Transverse colon (tissue), 4 donors: ENCODE measurements at regions not wholly inside any gene's neighbourhood (a gene's known extent, or its start where the extent isn't known, plus 50 kb on each side); places are given as distances from the start of the nearest gene placed in this dataset.

Experiments
- DNase-seq: peaks from one replicate; pipeline ENCODE4 v3.0.0-alpha.2; 2019
- H3K27ac ChIP-seq, 4 donors: fragments of 200-600 bp; sonication (generic); 2 replicates each; pipeline ENCODE4 v1.5.1; 2016 to 2018; ENCODE audit warnings: inconsistent platforms in 4 of 4
- H3K27me3 ChIP-seq: fragments of 200-600 bp; sonication (generic); 2 replicates; pipeline ENCODE4 v1.5.1; 2017; ENCODE audit warnings: inconsistent platforms
- H3K36me3 ChIP-seq, 4 donors: fragments of 200-600 bp; sonication (generic); 2 replicates each; pipeline ENCODE4 v1.5.1; 2017 to 2019; ENCODE audit warnings: inconsistent platforms in 4 of 4
- H3K4me1 ChIP-seq, 4 donors: fragments of 200-600 bp; sonication (generic); 2 replicates each; pipeline ENCODE4 v1.5.1; 2017 to 2020; ENCODE audit warnings: inconsistent platforms in 4 of 4
- H3K4me3 ChIP-seq, 4 donors: fragments of 200-600 bp; sonication (generic); 1 replicate in 1 of 4; 2 replicates in 3 of 4; pipeline versions ENCODE4 v1.5.1 to v1.6.1; 2017 to 2019; ENCODE audit warnings: inconsistent platforms in 4 of 4
- H3K9me3 ChIP-seq, 2 donors: fragments of 200-600 bp; sonication (generic); 2 replicates each; pipeline ENCODE4 v1.5.1; 2017 to 2019; ENCODE audit warnings: inconsistent platforms in 2 of 2
- EP300 ChIP-seq: sonication (generic); formaldehyde crosslinking; IDR thresholded peaks from one replicate; pipeline ENCODE4 v1.6.1; 2017; ENCODE audit warnings: antibody characterized with exemption, low read depth
- POLR2A ChIP-seq: fragments of 450-650 bp; IDR thresholded peaks from one replicate; pipeline ENCODE4 v1.6.1; 2016; ENCODE audit warnings: antibody characterized with exemption, mild to moderate bottlenecking, moderate library complexity
- POLR2AphosphoS5 ChIP-seq, 3 donors: sonication (generic); formaldehyde crosslinking; IDR thresholded peaks; one replicate each; pipeline ENCODE4 v1.6.1; 2016; ENCODE audit warnings: antibody characterized with exemption in 3 of 3
- WGBS, 2 donors: methylation state at CpG; one replicate each; pipeline ENCODE4 v1.1.5; 2018; ENCODE audit warnings: low coverage in 1 of 2; 5-methylcytosine and 5-hydroxymethylcytosine counted together
- in situ Hi-C, 4 donors: fragments of 200-750 bp; cut with MboI; loops; one replicate each; pipeline versions ENCODE4 v1.15.0 to v1.15.1; 2017; ENCODE audit warnings: low sequenced_read_pairs in 3 of 4, low pct_ligation_motif_present in 1 of 4, low pct_unique_long_range_greater_than_20kb in 1 of 4
- intact Hi-C: fragments of 100-400 bp; cut with DNase I; formaldehyde crosslinking; loops from one replicate; pipeline ENCODE4 v1.15.1; 2023; ENCODE audit warnings: low total_unique reads
- TF ChIP-seq, protein P1 (sequence below), 5 experiments: fragments of 200-600 bp in 3 of 5; fragments of 450-650 bp in 2 of 5; sonication (generic) in 3 of 5; IDR thresholded peaks; 1 replicate in 2 of 5; 2 replicates in 3 of 5; pipeline ENCODE4 v1.5.1; 2016 to 2017; ENCODE audit warnings: antibody characterized with exemption in 5 of 5, inconsistent platforms in 3 of 5, mild to moderate bottlenecking in 2 of 5, moderate library complexity in 1 of 5

- intact Hi-C loops (no loop called here), in situ Hi-C loops (no loop called here)
- DNase-seq = no peak
- TF ChIP-seq POLR2A (no peak), EP300 (no peak)
- TF ChIP-seq, protein P1, sequence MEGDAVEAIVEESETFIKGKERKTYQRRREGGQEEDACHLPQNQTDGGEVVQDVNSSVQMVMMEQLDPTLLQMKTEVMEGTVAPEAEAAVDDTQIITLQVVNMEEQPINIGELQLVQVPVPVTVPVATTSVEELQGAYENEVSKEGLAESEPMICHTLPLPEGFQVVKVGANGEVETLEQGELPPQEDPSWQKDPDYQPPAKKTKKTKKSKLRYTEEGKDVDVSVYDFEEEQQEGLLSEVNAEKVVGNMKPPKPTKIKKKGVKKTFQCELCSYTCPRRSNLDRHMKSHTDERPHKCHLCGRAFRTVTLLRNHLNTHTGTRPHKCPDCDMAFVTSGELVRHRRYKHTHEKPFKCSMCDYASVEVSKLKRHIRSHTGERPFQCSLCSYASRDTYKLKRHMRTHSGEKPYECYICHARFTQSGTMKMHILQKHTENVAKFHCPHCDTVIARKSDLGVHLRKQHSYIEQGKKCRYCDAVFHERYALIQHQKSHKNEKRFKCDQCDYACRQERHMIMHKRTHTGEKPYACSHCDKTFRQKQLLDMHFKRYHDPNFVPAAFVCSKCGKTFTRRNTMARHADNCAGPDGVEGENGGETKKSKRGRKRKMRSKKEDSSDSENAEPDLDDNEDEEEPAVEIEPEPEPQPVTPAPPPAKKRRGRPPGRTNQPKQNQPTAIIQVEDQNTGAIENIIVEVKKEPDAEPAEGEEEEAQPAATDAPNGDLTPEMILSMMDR (IDR thresholded peaks at IDR 0.05) = no peak
- H3K36me3 ChIP-seq = no peaks in the 10 kb centered on the region
- H3K9me3 ChIP-seq = peaks cover 0 to 7% of the 10 kb centered on the region in 2 donors
- WGBS, 2 donors = 58 to 65% methylated on average over 2 of the region's 2 CpGs
- H3K27ac ChIP-seq = no peak overlapping the region
- H3K4me3 ChIP-seq = no peak overlapping the region
- H3K4me1 ChIP-seq = no peaks in the 10 kb centered on the region
- no peaks in the 10 kb centered on the region for H3K27me3 ChIP-seq
These were observed 125.6 kb downstream of the SLC5A7 start for GRCh38 chr2:108111936-108112335.

DNA sequence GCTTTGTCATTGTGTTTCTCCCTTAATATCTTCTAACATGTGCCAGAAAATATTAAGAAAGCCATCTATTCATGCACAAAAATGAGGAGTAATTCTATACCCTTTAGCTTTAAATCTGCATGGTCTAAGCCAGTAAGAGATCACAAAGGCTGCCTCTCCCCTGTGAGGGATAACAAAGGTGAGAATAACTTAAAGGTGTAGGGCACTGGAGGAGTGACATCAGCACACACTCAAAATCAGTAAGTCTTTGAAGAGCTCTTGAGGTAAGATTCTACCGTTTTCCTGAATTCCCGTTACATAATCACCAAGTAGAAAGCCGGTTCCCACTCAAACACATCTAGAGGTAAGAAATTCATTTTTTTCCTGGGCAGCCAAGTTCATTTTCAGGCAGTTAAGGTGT is 123.9 kb upstream of the SULT1C3 start:
- TF ChIP-seq POLR2A (no peak), EP300 (no peak), POLR2AphosphoS5 (IDR thresholded peaks at IDR 0.05) (no peak)
- TF ChIP-seq, protein P1 (IDR thresholded peaks at IDR 0.05) = no peak
- in situ Hi-C loops (no loop called here), intact Hi-C loops (no loop called here)
- Histone ChIP-seq H3K27me3 (no peaks in the 10 kb centered on the region), H3K4me3 (no peak overlapping the region), H3K4me1 (no peaks in the 10 kb centered on the region), H3K9me3 (peaks cover 0 to 3% of the 10 kb centered on the region in 2 donors), H3K27ac (no peak overlapping the region), H3K36me3 (no peaks in the 10 kb centered on the region)
- DNase-seq = no peak
- 80 to 94% methylated on average over 1 to 3 of the region's 3 CpGs for WGBS, 2 donors

DNA sequence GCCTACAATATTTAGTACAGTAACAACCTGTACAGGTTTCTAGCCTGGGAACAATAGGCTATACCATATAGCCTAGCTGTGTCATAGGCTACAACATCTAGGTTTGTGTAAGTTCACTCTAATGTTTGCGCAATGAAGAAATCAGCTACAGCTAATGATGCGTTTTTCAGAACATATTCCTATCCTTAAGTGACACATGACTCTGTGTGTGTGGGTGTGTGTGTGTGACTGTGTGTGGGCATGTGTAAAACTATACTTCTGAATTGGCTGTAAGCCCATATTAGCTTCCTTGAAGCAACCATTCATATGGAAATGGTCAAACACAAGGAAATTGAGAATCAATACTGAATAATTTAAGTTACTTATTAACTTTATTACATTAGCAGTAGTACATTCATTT is 120.8 kb upstream of the SULT1C3 start:
- Histone ChIP-seq H3K4me1 (no peaks in the 10 kb centered on the region), H3K4me3 (no peak overlapping the region), H3K36me3 (no peaks in the 10 kb centered on the region), H3K9me3 (no peaks in the 10 kb centered on the region), H3K27me3 (no peaks in the 10 kb centered on the region), H3K27ac (no peak overlapping the region)
- TF ChIP-seq EP300 = no peak
- intact Hi-C loops = no loop called here
- in situ Hi-C loops = no loop called here
- no peak for DNase-seq
- WGBS, 2 donors = 14 to 60% methylated on average over 1 to 2 of the region's 2 CpGs

DNA sequence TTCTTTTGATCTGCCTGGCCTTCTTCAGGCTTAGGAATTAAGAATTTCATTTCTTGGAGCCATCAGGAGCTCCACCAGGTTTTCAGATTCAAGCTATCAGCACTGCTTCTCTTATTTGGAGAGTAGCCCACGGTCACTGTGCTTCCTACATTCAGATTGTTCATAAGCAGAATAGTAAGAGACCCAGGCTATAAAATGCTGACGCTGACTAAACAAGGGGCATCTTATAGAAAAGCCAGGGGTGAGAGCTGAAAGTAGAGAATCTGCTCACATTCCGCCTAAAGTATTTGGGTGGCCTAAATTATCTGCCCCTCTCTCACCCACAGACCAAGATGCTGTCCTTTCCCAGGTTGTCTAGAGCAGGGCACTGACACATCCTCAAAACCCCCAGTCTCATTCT is 120.3 kb upstream of the SULT1C3 start:
- TF ChIP-seq EP300 (no peak), POLR2AphosphoS5 (IDR thresholded peaks at IDR 0.05) (no peak), POLR2A (no peak)
- TF ChIP-seq, protein P1 (IDR thresholded peaks at IDR 0.05) = no peak
- in situ Hi-C loops = no loop called here
- WGBS, 2 donors = 40 to 76% methylated on average over 1 to 3 of the region's 3 CpGs
- Histone ChIP-seq H3K4me1 (no peaks in the 10 kb centered on the region), H3K4me3 (no peak overlapping the region), H3K27ac (no peak overlapping the region), H3K9me3 (no peaks in the 10 kb centered on the region), H3K27me3 (no peaks in the 10 kb centered on the region), H3K36me3 (no peaks in the 10 kb centered on the region)
- no peak for DNase-seq
- intact Hi-C loops = no loop called here

DNA sequence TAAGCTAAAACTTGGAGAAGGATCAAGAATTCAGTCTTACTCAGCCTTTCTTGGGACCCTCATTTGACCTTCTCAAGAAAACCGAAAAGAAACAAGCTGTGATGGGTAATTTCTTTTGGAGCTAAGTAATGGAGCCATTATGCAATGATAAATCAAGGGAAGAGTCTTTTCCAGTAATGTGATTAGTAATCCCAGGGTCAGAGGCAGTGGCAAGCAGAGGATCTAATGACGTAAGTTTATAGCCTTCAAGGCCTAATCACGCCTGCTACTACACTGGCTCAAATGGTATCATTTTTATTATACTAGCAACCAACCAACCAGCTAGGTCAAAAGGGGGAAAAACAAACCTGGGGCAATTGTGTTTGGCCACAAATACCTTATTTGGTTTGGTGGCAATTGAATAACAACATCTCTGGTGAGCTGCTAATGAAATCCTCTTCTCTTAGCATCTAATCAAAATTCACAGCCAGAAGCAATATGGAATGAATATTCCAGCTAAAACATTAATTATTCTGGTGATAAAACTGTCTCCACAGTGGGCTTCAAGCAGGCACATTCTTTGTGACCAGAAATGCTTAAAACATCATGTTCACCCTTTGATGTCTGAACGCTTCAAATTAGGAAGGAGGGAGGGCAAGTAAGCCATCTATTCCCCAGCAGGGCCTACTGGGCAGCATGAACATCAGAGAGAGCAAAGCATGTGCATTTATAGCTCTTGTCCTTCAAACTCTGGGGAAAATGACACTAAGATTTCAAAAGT is 114.9 kb upstream of the SULT1C3 start:
- Histone ChIP-seq H3K4me1 (no peaks in the 10 kb centered on the region), H3K36me3 (no peaks in the 10 kb centered on the region), H3K9me3 (no peaks in the 10 kb centered on the region), H3K27me3 (no peaks in the 10 kb centered on the region), H3K27ac (no peak overlapping the region), H3K4me3 (no peak overlapping the region)
- WGBS, 2 donors = 68 to 69% methylated on average over 4 of the region's 4 CpGs
- intact Hi-C loops = no loop called here
- DNase-seq = no peak
- in situ Hi-C loops = no loop called here
- TF ChIP-seq POLR2AphosphoS5 (IDR thresholded peaks at IDR 0.05) (no peak), EP300 (no peak), POLR2A (no peak)
- TF ChIP-seq, protein P1 (IDR thresholded peaks at IDR 0.05) = no peak
